HG03378 (cell line): ENCODE measurements at regions not wholly inside any gene's neighbourhood (a gene's known extent, or its start where the extent isn't known, plus 50 kb on each side); places are given as distances from the start of the nearest gene placed in this dataset.

Source experiments
- ATAC-seq: cut with Tn5 transposase; IDR thresholded peaks from one replicate; pipeline ENCODE4 v1.9.1; 2021; ENCODE audit warnings: mild to moderate bottlenecking, moderate library complexity; ENCODE audit not compliant: unreplicated experiment

DNA sequence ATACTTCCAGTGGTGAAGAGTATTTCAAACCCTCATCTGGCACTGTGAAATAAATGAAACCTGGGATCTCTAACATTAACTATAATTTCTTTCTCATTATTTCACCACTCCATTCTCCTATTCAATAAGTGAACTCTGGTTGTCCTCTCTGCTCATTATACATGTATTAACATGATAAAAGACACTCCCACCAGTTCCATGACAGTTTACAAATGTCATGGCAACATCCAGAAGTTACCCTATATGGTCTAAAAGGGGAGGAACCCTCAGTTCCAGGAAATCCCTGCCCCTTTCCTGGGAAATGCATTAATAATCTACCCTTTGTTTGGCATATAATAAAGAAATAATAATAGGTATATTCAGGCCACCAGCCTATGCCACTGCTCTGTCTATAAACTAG, 62.7 kb upstream of the BRINP3 start:
- no peak for ATAC-seq

DNA sequence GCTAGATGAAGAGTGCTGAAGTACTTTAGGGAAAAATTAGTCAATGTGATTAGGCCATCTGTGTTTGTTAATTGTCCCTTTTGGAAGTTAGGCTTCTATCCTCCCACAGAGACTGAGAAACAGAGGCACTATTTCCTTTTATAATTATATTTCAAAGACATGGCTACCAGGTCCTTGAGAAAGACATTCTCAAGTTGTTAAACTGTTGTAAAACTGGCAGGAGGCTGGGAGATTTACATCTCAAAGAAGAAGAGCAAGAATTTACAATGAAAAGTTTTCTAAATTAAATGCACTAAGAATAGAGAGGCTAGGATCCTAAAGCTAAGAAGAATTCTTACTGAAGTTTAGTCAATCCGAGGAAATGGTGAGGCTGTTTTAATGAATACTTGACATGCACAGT, 74.0 kb upstream of the BRINP3 start:
- ATAC-seq = no peak

DNA sequence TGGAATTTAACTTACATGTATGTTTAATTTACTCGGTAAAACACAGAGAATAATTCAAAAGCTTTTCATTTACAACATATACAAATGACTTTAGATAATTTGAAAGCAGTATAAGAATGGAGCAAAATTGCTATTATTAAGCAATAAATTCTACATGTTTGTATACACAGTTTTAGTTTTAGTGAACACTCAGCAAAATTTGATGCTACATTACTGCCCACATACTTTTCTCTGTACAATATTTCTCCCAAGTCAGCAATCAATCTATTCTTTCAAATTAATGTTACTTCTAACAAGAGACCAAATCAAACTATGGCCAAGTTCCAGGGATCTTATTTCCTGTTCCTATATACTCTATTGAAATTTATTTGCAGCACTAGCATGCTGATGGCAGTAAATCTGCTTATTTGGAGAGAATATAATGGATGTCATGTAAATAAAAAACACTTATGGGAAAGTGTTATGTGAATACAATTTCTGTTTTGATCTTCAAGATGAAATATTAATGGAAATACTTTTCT, 82.6 kb upstream of the BRINP3 start:
- ATAC-seq = no peak

DNA sequence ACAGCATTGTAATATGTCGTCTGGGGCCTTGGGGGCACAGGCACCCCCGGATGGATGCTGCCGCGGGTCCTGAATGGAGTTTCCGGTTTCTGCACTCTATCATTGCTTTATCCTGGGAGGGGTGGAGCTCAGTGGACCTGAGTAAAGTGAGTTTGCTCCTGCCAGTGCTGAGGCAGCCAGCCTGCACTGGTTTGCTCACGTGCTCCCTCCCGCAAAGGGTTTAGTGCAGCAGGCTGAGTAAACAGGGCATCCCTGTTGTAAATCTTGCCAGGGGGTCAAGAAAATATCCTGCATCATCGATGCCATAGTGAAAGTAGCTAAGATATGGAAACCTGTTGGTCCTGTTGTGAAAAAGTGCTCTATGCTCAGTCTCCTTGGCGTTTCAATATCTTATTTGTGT, 85.6 kb upstream of the BRINP3 start:
- no peak for ATAC-seq

DNA sequence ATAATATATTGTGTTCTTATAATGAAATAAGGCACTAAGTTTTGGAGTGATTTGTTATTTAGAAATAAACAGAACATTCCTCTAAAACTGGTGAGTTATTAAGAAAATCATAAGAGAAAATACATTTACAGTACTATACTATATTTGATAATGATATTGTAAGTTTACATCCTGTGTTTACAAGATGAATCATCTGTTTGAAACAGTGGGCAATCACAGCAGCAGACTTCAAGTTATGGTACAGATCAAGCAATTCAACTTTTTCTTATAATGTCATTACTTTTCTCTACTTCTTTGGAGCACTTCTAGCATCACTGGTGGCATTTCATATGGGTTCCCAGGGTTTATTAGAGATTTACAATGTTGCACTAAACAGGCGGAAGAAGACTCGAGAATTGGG, 86.5 kb upstream of the BRINP3 start:
- ATAC-seq = no peak

DNA sequence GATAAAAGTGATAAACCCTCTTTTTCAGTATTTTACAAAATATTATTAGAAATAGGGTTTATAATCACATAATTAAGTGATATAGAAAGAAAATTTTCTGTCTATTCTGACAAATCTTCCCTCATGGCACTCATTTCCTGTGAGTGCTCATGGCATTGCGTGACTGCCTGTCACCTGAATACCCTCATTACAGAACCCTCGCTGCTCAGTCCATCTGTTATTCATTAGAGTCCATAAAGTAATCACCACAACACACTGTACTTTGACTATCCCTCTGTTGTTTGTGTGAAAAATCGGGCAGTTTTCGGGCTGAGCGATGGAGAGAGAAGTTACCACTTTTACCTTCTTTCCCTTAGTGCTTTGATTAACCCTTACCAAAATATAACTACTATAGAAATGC, 100.4 kb upstream of the BRINP3 start:
- ATAC-seq = no peak

DNA sequence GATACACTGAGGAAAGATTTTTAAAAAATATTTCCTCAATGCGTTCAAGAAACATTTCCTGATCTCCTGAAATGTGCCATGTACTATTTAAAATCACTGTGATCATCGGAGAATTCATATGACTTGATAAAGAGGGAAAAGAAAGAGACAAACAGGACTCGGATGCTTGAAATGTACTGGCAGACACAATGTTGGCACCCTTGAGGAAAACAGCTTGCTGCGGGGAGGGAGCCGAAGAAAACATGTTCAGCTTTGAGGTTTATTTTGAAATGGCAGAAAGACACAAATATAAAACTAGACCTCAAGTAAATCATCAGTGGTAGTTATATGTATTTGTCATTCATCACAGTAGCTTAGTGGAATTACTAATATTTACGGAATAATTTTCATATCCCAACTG, 100.9 kb upstream of the BRINP3 start:
- no peak for ATAC-seq

DNA sequence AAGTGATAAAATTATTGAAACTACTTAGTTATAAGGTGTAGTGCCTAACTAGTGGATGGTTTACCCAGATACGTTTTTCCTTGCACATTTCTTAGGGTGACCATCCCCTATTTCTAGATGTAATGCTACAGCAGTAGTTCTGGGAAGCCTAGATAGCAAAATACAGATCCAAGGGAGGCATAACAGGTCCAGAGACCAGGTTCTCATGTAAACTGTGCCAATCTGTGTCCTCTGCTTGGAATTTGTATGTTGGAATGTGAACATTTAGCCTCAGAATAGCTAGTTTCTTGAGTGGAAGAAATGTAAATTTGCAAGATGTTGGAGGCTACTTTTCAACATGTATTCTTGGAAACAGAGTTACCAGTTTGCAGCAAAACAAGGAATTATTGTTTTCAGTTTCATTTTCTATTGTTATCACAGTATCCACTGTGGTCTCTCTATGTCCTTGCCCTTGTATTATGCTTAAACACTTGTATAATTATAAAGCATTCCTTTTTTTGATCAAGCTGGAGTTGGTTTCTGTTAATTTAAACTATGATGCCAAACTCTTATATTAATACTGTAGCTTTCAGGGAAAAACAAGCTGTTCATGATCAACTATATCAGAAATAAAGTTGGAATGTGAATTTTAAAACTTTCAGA, 102.0 kb upstream of the BRINP3 start:
- ATAC-seq = no peak

DNA sequence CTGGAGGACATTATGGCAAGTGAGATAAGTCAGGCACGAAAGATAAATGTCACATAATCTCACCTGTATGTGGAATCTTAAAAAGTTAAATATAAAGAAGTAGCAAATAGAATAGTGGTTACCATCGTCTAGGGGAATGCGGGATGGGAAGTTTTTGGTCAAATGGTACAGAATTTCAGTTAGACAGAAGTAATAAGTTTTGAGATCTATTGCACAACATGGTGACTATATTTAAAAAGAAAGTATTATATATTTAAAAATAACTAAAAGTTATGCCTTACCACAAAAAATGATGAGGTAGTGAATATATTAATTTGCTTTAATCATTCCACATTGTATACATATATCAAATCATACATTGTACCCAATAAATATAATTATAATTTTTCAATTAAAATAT, 106.2 kb upstream of the BRINP3 start:
- ATAC-seq = no peak

DNA sequence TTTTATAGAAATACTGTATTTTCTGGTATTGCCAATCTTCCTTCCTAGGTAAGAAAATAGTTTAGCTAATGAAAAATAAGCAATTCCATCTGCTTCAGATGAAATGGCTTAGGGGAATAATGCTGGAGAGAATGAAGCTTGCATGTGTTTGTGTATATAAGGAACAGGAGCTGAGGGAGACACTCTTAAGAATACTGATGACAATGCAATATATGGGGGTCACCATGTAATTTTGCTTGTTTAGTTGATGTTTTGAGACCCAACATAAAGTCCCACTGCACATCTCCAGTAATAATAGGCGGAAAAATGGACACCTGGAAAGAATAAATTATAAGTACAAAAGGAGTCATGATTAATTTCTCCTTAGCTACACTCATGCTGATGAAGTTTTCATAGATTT, 110.8 kb upstream of the BRINP3 start:
- ATAC-seq = no peak

DNA sequence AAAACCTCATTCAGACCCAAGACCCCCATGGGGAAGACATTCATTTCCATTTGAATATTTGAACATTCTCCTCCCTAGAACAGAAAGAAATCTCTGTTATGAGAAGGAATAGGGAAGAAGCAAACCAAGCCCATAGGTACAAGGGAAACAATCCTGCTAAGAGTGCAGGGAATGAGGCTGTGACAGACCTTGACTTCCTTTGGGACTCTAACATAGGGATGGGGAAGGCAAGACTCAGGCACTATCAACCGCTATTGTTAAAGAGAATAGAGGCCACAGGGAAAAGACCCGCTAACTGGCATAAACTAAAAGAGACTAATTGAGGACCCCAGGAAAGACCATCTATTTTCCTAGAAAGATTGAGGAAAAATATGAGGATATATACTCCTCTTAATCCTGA, 117.8 kb upstream of the BRINP3 start:
- ATAC-seq = no peak

DNA sequence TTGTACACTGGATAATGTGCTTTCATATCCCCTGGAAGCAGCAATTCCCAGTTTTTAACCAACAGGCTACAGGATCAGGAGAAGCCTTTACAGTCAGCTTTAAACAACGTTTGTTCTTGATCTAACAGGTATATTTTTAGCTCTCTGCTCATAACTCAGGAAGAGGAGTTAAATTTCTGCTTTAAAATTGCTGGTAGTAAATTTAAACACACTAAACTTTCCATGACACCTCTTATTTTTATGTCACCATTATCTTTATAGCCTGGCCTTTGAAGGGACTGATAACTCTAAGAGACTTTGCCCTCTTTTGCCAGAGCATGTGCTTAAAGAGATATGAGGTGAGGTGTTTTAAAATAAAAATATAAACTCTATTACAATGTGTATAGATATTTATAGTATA, 119.6 kb upstream of the BRINP3 start:
- ATAC-seq = no peak

DNA sequence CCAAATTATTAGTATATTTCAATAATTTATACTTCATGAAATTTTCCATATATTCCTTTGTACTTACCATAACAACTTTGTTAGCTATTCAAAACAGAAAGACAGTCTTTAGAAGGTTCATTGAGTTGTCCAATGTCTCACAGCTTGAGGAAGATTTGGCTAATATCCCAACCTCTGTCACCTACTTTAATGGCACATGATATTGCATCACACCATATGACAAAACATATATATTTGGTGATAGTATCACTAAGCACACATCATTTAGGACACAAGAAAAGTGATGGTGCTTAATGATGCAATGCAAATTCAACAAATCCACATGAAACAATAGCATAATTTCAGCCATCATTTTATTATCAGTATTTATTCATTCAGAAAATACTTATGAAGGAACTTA, 122.0 kb upstream of the BRINP3 start:
- no peak for ATAC-seq

DNA sequence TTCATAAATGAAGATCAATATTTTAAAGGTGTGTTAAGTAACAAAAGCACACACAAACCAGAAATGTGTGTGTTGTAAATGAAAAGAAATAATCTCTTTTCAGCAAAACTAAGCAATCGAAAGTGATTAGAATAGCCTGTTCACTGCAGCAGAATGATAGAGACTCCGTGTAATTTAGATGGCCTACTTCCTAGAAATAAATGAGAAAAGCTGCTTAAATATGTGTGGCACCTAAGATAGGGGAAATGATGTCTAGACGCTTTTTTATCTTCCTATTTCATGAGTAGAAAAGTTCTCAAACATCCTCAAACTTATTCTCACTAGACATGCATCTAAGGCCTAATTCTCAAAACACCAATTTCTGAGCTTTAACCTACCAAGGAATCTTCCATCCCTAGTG, 124.7 kb upstream of the BRINP3 start:
- no peak for ATAC-seq

DNA sequence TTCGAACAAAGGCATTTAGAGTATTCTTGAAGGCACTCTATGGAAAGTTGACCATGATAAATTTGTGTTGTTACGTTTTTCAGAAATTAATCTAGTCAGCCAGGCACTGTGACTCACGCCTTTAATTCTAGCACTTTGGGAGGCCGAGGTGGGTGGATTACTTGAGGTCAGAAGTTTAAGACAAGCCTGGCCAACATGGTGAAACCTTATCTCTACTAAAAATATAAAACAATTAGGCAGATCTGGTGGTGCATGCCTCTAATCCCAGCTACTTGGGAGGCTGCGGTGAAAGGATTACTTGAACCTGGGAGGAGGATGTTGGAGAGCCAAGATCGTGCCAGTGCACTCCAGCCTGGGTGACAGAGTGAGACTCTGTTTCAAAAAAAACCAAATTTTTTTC, 130.6 kb upstream of the BRINP3 start:
- ATAC-seq = no peak

DNA sequence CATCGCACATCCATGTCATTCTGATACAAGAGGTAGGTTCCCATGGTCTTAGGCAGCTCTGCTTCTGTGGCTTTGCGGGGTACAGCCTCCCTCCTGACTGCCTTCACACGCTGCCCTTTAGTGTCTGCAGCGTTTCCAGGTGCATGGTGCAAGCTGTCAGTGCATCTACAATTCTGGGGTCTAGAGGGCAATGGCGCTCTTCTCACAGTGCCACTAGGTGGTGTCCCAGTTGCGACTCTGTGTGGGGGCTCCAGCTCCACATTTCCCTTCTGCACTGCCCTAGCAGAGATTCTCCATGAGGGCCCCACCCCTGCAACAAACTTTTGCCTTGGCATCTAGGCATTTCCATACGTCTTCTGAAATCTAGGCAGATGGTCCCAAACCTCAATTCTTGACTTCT, 138.2 kb upstream of the BRINP3 start:
- no peak for ATAC-seq

DNA sequence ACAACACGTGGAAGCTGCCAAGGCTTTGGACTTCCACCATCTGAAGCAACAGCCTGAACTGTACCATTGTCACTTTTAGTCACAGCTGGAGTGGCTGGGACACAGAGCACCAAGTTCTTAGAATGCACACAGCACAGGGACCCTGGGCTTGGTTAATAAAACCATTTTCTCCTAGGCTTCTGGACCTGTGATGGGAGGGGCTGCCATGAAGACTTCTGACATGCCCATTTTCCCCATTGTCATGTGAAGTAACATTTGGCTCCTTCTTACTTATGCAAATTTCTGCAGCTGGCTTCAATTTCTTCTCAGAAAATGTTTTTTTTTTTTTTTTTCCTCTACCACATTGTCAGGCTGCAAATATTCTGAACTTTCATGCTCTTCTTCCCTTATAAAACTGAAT, 138.6 kb upstream of the BRINP3 start:
- no peak for ATAC-seq

DNA sequence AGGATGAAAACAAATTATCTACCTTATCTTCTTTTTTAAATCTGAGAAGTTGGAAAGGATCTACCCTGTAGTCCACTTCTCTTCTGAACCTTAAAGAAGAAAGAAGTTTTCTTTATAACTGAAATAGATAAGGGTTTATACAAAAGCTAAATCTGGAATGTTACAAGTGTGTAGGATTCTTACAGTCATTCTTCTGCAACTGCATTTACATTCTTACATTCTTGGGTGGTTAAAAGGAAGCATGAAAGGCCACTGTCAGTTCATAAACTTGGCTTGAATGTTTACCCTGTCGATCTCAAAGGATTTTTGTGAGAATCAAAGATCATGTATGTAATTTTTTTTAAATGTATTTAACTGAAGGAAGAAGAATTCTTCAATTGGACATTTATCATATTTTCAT, 142.1 kb upstream of the BRINP3 start:
- no peak for ATAC-seq

DNA sequence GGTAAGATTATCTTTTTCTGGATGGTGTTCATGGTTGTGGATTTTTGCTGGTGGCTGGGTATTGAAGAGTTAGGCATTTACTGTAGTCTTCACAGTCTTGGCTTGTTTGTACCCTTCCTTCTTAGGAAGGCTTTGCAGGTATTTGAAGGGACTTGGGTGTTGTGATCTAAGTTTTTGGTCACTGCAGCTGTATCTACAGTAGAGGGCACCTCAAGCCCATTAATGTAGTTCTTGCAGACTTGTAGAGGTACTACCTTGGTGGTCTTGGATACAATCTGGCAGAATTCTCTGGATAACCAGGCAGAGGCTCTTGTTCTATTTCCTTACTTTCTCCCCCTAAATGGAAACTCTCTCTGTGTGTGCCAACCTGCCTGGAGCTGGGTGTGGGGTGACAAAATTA, 155.8 kb upstream of the BRINP3 start:
- ATAC-seq = no peak

DNA sequence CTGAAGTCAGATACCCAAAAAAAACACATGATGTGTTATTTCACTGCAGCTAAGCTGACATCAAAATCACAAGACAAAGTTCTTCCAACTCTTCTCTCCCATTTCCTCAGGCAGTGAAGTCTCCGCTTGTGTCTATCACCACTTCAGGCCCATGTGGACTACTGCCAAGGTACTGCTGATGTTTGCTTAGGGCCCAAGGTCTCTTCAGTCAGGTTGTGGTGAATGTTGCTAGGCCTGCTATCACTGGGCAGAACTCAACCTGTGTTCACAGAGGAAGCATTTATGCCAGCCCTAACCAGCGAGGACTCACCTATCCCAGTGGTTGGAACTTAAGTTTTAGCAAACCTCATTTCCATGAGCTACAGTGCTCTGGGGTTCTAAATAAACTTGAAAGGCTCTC, 156.5 kb upstream of the BRINP3 start:
- ATAC-seq = no peak

DNA sequence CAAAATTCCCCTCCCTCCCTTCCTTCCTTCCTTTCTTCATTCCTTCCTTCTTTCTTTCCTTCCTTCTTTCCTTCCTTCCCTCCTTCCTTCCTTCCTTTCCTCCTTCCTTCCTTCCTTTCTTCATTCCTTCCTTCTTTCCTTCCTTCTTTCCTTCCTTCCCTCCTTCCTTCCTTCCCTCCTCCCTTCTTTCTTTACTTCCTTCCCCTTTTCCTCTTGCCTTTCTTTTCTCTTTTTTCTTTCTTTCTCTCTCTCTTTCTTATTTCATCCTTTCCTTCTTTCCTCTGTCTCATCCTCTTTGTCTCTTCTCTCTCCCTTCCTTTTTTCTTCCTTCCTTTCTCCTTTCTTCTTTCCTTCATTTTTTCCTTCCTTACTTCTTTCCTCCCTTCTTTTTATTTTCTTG, 171.9 kb upstream of the BRINP3 start:
- no peak for ATAC-seq

DNA sequence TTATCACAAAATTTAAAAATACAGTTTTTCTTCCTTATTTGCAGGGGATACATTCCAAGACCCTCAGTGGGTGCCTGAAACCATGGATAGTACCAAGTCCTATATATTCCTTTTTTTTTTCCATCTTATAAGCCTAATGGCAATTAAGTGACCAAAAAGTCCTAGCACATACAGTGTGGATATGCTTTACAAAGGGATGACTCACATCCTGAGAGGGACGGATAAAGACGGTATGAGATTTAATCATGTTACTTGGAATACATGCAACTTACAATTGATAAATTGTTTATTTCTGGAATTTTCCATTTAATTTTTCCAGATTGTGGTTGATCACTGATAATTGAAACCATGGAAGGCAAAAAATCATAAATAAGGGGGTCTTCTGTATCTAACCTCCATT, 181.2 kb upstream of the BRINP3 start:
- no peak for ATAC-seq

DNA sequence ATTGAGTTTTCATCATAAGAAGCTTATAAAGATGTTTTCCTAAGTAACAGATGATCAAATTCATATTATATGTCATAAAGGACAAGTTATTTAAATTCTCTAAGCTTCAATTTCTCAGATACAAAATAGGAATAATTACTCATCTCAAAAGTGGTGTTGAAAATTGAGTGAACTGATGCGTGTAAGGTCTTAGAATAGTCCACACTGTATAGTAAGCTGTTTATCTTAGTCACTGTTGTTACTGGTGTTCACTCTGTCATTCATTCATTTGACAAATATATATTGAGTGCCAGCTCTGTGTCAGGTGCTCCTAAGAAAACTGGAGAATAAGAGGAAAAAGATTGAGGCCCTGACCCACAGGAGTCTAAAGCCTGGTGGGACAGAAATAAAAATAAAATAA, 186.3 kb upstream of the BRINP3 start:
- ATAC-seq = no peak
